GM21526 (cell line): ENCODE measurements at regions not wholly inside any gene's neighbourhood (a gene's known extent, or its start where the extent isn't known, plus 50 kb on each side); places are given as distances from the start of the nearest gene placed in this dataset.
"Not testable (repeated sequence)": the region's sequence is repeated elsewhere in the genome, so short reads cannot be mapped to it uniquely, and the experiment has no call there.

Source experiments
- ATAC-seq: cut with Tn5 transposase; IDR thresholded peaks from one replicate; pipeline ENCODE4 v1.9.1; 2021; ENCODE audit warnings: moderate library complexity; ENCODE audit not compliant: unreplicated experiment, low FRiP score

- no peak for ATAC-seq
Observed at GRCh38 chr2:21754164-21754788, 630.5 kb downstream of the TDRD15 start.

- no peak for ATAC-seq
Observed at GRCh38 chr2:21757805-21758430, 634.1 kb downstream of the TDRD15 start.

GRCh38 chr2:21759819-21760218, 636.1 kb downstream of the TDRD15 start:
- no peak for ATAC-seq

- no peak for ATAC-seq
Observed at GRCh38 chr2:21761361-21761760, 637.6 kb downstream of the TDRD15 start.

- ATAC-seq: no peak
Observed at GRCh38 chr2:21763501-21763900, 639.7 kb downstream of the TDRD15 start.

- ATAC-seq: no peak
Observed at GRCh38 chr2:21770787-21771186, 647.0 kb downstream of the TDRD15 start.

- ATAC-seq: no peak
Observed at GRCh38 chr2:21772624-21773023, 648.9 kb downstream of the TDRD15 start.

GRCh38 chr2:21773168-21773567, 649.4 kb downstream of the TDRD15 start:
- ATAC-seq: no peak

- no peak for ATAC-seq
Observed at GRCh38 chr2:21774691-21775368, 651.1 kb downstream of the TDRD15 start.

- ATAC-seq: no peak
Observed at GRCh38 chr2:21779786-21780185, 656.0 kb downstream of the TDRD15 start.

- ATAC-seq: no peak
Observed at GRCh38 chr2:21781962-21782361, 658.2 kb downstream of the TDRD15 start.

GRCh38 chr2:21782866-21783265, 659.1 kb downstream of the TDRD15 start:
- ATAC-seq: no peak

GRCh38 chr2:21787941-21788340, 664.2 kb downstream of the TDRD15 start:
- ATAC-seq: no peak

- not testable (repeated sequence) for ATAC-seq
Observed at GRCh38 chr2:21790311-21790710, 666.5 kb downstream of the TDRD15 start.

GRCh38 chr2:21792571-21792970, 668.8 kb downstream of the TDRD15 start:
- ATAC-seq: no peak

GRCh38 chr2:21793461-21793860, 669.7 kb downstream of the TDRD15 start:
- no peak for ATAC-seq

GRCh38 chr2:21794611-21795010, 670.8 kb downstream of the TDRD15 start:
- no peak for ATAC-seq

- ATAC-seq: no peak
Observed at GRCh38 chr2:21800356-21800755, 676.6 kb downstream of the TDRD15 start.

GRCh38 chr2:21803550-21803949, 679.8 kb downstream of the TDRD15 start:
- no peak for ATAC-seq

- no peak for ATAC-seq
Observed at GRCh38 chr2:21804151-21804550, 680.4 kb downstream of the TDRD15 start.

- no peak for ATAC-seq
Observed at GRCh38 chr2:21811541-21811940, 687.8 kb downstream of the TDRD15 start.

GRCh38 chr2:21812766-21813165, 689.0 kb downstream of the TDRD15 start:
- ATAC-seq: no peak
